Lower leg skin (tissue), 3 donors: ENCODE measurements at regions not wholly inside any gene's neighbourhood (a gene's known extent, or its start where the extent isn't known, plus 50 kb on each side); places are given as distances from the start of the nearest gene placed in this dataset.
"Not testable (repeated sequence)": the region's sequence is repeated elsewhere in the genome, so short reads cannot be mapped to it uniquely, and the experiment has no call there.

Experiments used
- POLR2A ChIP-seq, 2 donors: fragments of 450-650 bp; IDR thresholded peaks; one replicate each; pipeline ENCODE4 v1.6.1; 2016 to 2017; ENCODE audit warnings: antibody characterized with exemption in 2 of 2, mild to moderate bottlenecking in 1 of 2, moderate library complexity in 1 of 2
- TF ChIP-seq, protein P1 (sequence below), 3 donors: fragments of 450-650 bp; IDR thresholded peaks; one replicate each; pipeline ENCODE4 v1.5.1; 2016; ENCODE audit warnings: antibody characterized with exemption in 3 of 3, mild to moderate bottlenecking in 3 of 3, moderate library complexity in 2 of 3

- not testable (repeated sequence) for TF ChIP-seq POLR2A (IDR thresholded peaks at IDR 0.05)
- TF ChIP-seq, protein P1, sequence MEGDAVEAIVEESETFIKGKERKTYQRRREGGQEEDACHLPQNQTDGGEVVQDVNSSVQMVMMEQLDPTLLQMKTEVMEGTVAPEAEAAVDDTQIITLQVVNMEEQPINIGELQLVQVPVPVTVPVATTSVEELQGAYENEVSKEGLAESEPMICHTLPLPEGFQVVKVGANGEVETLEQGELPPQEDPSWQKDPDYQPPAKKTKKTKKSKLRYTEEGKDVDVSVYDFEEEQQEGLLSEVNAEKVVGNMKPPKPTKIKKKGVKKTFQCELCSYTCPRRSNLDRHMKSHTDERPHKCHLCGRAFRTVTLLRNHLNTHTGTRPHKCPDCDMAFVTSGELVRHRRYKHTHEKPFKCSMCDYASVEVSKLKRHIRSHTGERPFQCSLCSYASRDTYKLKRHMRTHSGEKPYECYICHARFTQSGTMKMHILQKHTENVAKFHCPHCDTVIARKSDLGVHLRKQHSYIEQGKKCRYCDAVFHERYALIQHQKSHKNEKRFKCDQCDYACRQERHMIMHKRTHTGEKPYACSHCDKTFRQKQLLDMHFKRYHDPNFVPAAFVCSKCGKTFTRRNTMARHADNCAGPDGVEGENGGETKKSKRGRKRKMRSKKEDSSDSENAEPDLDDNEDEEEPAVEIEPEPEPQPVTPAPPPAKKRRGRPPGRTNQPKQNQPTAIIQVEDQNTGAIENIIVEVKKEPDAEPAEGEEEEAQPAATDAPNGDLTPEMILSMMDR (IDR thresholded peaks at IDR 0.05): not testable (repeated sequence)
Observed at GRCh38 chr4:37746852-37747251, 60.7 kb upstream of the RELL1 start.
